MM.1S (cell line): ENCODE measurements at regions not wholly inside any gene's neighbourhood (a gene's known extent, or its start where the extent isn't known, plus 50 kb on each side); places are given as distances from the start of the nearest gene placed in this dataset.

Experiments used
- CTCF ChIP-seq: fragments of 300-600 bp; sonication (generic); IDR thresholded peaks from 2 replicates; pipeline ENCODE4 v1.5.1; 2016; ENCODE audit warnings: antibody characterized with exemption, low read length, mixed read lengths
- EZH2 ChIP-seq: fragments of 300-600 bp; sonication (generic); optimal IDR thresholded peaks from 2 replicates; pipeline ENCODE3; 2017; ENCODE audit warnings: low read depth, mild to moderate bottlenecking, antibody characterized with exemption, low read length, mixed read lengths

GRCh38 chr16:55964923-55965475 is 89.8 kb upstream of the CES5A start:
- TF ChIP-seq CTCF (no peak), EZH2 (no peak)
